ENCODE measurements at regions not wholly inside any gene's neighbourhood (a gene's known extent, or its start where the extent isn't known, plus 50 kb on each side); places are given as distances from the start of the nearest gene placed in this dataset.

GRCh38 chr5:40082313-40082712 lies 597.4 kb upstream of the PTGER4 start:
- intact Hi-C loops (cut with DNase I): no loop called here

DNA sequence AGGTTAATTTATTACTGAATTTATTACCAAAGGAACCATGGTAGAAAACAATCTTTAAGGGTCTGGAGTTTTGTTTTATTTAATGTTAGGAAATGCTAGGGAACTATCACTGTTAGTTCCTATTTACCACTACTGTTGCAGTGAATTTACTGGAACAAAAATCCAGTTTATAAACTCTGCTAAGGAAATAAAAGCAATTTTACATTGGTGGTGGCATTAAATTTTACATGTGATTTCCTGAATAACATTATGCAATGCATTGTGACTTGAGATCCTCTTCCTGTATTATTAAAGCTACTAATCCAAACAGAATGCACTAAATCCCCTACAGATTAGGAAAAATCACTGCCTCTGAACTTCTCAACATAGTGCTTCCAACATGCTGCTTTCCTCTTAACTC lies 599.5 kb upstream of the PTGER4 start:
- no peaks in the 10 kb centered on the region for H3K4me1 ChIP-seq (ENCODE audit: control insufficient read depth in 2 of 3, insufficient read depth in 2 of 3, low read depth in 1 of 3, low read length in 3 of 3)
- H3K9me3 ChIP-seq (ENCODE audit: control insufficient read depth in 2 of 3, insufficient read depth in 1 of 3, low read length in 3 of 3): no peaks in the 10 kb centered on the region
- no peak overlapping the region for H3K9ac ChIP-seq (ENCODE audit: low read length in 3 of 3)
- FAIRE-seq: no peak
- TF ChIP-seq, protein P1, sequence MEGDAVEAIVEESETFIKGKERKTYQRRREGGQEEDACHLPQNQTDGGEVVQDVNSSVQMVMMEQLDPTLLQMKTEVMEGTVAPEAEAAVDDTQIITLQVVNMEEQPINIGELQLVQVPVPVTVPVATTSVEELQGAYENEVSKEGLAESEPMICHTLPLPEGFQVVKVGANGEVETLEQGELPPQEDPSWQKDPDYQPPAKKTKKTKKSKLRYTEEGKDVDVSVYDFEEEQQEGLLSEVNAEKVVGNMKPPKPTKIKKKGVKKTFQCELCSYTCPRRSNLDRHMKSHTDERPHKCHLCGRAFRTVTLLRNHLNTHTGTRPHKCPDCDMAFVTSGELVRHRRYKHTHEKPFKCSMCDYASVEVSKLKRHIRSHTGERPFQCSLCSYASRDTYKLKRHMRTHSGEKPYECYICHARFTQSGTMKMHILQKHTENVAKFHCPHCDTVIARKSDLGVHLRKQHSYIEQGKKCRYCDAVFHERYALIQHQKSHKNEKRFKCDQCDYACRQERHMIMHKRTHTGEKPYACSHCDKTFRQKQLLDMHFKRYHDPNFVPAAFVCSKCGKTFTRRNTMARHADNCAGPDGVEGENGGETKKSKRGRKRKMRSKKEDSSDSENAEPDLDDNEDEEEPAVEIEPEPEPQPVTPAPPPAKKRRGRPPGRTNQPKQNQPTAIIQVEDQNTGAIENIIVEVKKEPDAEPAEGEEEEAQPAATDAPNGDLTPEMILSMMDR (IDR thresholded peaks at IDR 0.05; ENCODE audit: borderline replicate concordance, extremely low read depth, insufficient read depth): no peak
- intact Hi-C loops (cut with DNase I): no loop called here
- no peaks in the 10 kb centered on the region for H3K36me3 ChIP-seq (ENCODE audit: control insufficient read depth in 2 of 3, insufficient read depth in 3 of 3, low read length in 3 of 3)
- DNase-seq: no peak
- H3K4me3 ChIP-seq (ENCODE audit: low read length in 3 of 3): no peak overlapping the region
- no peaks in the 10 kb centered on the region for H3K27me3 ChIP-seq (ENCODE audit: control insufficient read depth, insufficient read depth, low read length)
- H3K27ac ChIP-seq (ENCODE audit: low read depth in 2 of 2, low read length in 2 of 2): no peak overlapping the region

More at GRCh38 chr5:40082313-40082712, 597.4 kb upstream of the PTGER4 start:
- Histone ChIP-seq H3K27ac (ENCODE audit: low read depth in 2 of 2, low read length in 2 of 2) (no peak overlapping the region), H3K36me3 (ENCODE audit: control insufficient read depth in 2 of 3, insufficient read depth in 3 of 3, low read length in 3 of 3) (no peaks in the 10 kb centered on the region), H3K9ac (ENCODE audit: low read length in 3 of 3) (no peak overlapping the region), H3K9me3 (ENCODE audit: control insufficient read depth in 2 of 3, insufficient read depth in 1 of 3, low read length in 3 of 3) (peaks cover 0 to 3% (median 0%) of the 10 kb centered on the region in 3 donors), H3K4me3 (ENCODE audit: low read length in 3 of 3) (no peak overlapping the region), H3K27me3 (ENCODE audit: control insufficient read depth, insufficient read depth, low read length) (no peaks in the 10 kb centered on the region), H3K4me1 (ENCODE audit: control insufficient read depth in 2 of 3, insufficient read depth in 2 of 3, low read depth in 1 of 3, low read length in 3 of 3) (no peaks in the 10 kb centered on the region)
- no peak for DNase-seq
- TF ChIP-seq, protein P1 (IDR thresholded peaks at IDR 0.05; ENCODE audit: borderline replicate concordance, extremely low read depth, insufficient read depth): no peak
- no peak for FAIRE-seq

DNA sequence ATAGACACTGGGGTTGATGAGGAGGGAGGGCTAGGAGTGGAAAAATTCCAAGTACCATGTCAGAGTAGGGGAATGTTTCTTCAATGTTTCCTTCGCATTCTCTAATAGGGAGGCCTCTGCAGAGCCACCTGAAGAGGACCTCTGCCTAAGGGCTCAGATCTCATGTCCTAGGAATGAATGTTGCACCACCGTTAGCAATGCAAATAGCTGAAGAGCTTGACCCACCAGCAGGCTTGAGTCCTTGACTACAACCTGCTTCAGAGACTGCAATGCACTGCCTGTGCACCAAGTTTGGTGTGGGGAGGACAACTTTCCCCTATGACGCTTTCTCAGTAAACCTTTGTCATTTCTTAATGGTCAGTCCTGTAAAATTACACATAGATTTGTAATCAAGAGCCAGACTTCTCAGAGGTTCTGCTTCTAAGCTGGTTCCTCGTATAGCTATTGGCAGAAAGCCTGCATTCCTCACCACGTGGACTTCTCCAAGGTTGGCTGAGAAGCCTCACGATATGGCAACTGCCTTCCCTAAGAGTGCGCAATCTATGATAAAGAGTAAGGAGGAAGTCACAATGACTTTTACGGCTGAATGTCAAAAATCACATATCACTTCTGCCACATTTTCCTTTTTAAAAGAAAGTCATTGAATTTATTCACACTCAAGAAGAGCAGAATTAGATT lies 600.7 kb upstream of the PTGER4 start:
- H3K9me3 ChIP-seq (ENCODE audit: control insufficient read depth in 2 of 3, insufficient read depth in 1 of 3, low read length in 3 of 3): no peaks in the 10 kb centered on the region
- DNase-seq (no peak), FAIRE-seq (no peak)
- no peak overlapping the region for H3K9ac ChIP-seq (ENCODE audit: low read length in 3 of 3)
- H3K27me3 ChIP-seq (ENCODE audit: control insufficient read depth, insufficient read depth, low read length): no peaks in the 10 kb centered on the region
- H3K4me1 ChIP-seq (ENCODE audit: control insufficient read depth in 2 of 3, insufficient read depth in 2 of 3, low read depth in 1 of 3, low read length in 3 of 3): no peaks in the 10 kb centered on the region
- H3K27ac ChIP-seq (ENCODE audit: low read depth in 2 of 2, low read length in 2 of 2): no peak overlapping the region
- intact Hi-C loops (cut with DNase I): no loop called here
- no peaks in the 10 kb centered on the region for H3K36me3 ChIP-seq (ENCODE audit: control insufficient read depth in 2 of 3, insufficient read depth in 3 of 3, low read length in 3 of 3)
- TF ChIP-seq, protein P1 (IDR thresholded peaks at IDR 0.05; ENCODE audit: borderline replicate concordance, extremely low read depth, insufficient read depth): no peak
- no peak overlapping the region for H3K4me3 ChIP-seq (ENCODE audit: low read length in 3 of 3)

DNA sequence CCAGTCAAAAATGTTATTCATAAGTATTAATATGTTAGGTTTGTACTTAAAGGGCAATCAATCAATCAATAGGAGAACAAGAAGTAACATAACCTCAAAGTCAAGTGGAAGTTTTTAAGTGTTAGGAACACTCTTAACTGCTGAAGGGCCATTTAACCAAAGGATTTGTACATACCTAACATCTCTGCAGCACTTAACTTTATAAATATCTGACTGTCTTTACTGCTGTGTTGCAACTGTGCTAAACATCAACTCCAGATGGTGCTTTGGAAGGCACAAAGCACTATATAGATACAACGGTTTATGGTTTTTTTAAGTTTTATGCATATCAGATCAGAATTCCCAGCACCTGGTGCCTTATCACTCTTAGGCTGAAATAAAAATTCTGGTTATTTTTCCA lies 604.9 kb upstream of the PTGER4 start:
- no peak for FAIRE-seq
- Histone ChIP-seq H3K9me3 (ENCODE audit: control insufficient read depth in 2 of 3, insufficient read depth in 1 of 3, low read length in 3 of 3) (no peaks in the 10 kb centered on the region), H3K36me3 (ENCODE audit: control insufficient read depth in 2 of 3, insufficient read depth in 3 of 3, low read length in 3 of 3) (no peaks in the 10 kb centered on the region), H3K9ac (ENCODE audit: low read length in 3 of 3) (no peak overlapping the region), H3K4me3 (ENCODE audit: low read length in 3 of 3) (no peak overlapping the region), H3K4me1 (ENCODE audit: control insufficient read depth in 2 of 3, insufficient read depth in 2 of 3, low read depth in 1 of 3, low read length in 3 of 3) (no peaks in the 10 kb centered on the region), H3K27ac (ENCODE audit: low read depth in 2 of 2, low read length in 2 of 2) (no peak overlapping the region), H3K27me3 (ENCODE audit: control insufficient read depth, insufficient read depth, low read length) (no peaks in the 10 kb centered on the region)
- intact Hi-C loops (cut with DNase I): no loop called here
- no peak for DNase-seq
- TF ChIP-seq, protein P1 (IDR thresholded peaks at IDR 0.05; ENCODE audit: borderline replicate concordance, extremely low read depth, insufficient read depth): no peak
